H1 (cell line): ENCODE measurements at regions not wholly inside any gene's neighbourhood (a gene's known extent, or its start where the extent isn't known, plus 50 kb on each side); places are given as distances from the start of the nearest gene placed in this dataset.

Experiments
- BRCA1 ChIP-seq: IDR thresholded peaks from 2 replicates; pipeline ENCODE4 v1.6.1; 2012; ENCODE audit warnings: low read depth, low read length, improper control_type of control experiment
- EGR1 ChIP-seq: IDR thresholded peaks from 2 replicates; pipeline ENCODE4 v1.6.1; 2011; ENCODE audit warnings: low read depth, low read length, borderline replicate concordance
- EZH2 ChIP-seq: fragments of 200-600 bp; sonication (generic); IDR thresholded peaks from 2 replicates; pipeline ENCODE4 v1.7.1; 2012; ENCODE audit warnings: low read depth, mild to moderate bottlenecking, moderate library complexity, low read length, inconsistent platforms; ENCODE audit not compliant: severe bottlenecking
- GABPA ChIP-seq: IDR thresholded peaks from 2 replicates; pipeline ENCODE4 v1.6.1; 2011; ENCODE audit warnings: mild to moderate bottlenecking, low read length, moderate library complexity, borderline replicate concordance; ENCODE audit not compliant: insufficient read depth
- SIRT6 ChIP-seq: IDR thresholded peaks from one replicate; pipeline ENCODE4 v1.7.1; 2012; ENCODE audit warnings: low read length, inconsistent platforms
- YY1 ChIP-seq: IDR thresholded peaks from 2 replicates; pipeline ENCODE4 v1.6.1; 2011; ENCODE audit warnings: low read depth, mild to moderate bottlenecking, low read length
- TF ChIP-seq, protein P1 (sequence below): IDR thresholded peaks from 2 replicates; pipeline ENCODE4 v1.6.1; 2012; ENCODE audit warnings: inconsistent platforms

GRCh38 chr2:239526666-239527415 lies 126.0 kb upstream of the HDAC4 start (continued):
- TF ChIP-seq EZH2 (no peak), SIRT6 (no peak), GABPA (no peak), EGR1 (no peak), YY1 (no peak), BRCA1 (no peak)
- TF ChIP-seq, protein P1, sequence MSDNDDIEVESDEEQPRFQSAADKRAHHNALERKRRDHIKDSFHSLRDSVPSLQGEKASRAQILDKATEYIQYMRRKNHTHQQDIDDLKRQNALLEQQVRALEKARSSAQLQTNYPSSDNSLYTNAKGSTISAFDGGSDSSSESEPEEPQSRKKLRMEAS: no peak
